ENCODE measurements at regions not wholly inside any gene's neighbourhood (a gene's known extent, or its start where the extent isn't known, plus 50 kb on each side); places are given as distances from the start of the nearest gene placed in this dataset.
"Not testable (repeated sequence)": the region's sequence is repeated elsewhere in the genome, so short reads cannot be mapped to it uniquely, and the experiment has no call there.

DNA sequence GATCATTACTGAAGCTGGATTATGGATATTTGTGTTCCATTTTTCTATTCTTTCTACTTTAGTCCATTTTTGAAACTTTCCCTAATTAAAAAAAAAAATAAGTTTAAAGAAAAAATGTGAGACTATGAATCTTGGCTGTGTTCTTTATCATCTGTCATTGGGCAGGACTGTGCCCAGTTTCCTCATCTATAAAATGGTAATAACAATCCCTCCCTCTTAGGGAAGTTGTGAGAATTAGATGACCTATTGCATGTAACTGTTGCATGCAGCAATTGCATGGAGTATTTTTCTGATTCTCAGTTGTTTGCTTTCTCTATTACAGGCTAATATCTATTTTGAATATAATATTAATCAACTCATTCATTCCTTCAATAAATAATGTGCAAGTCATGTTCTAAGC is 108.2 kb upstream of the LOC128125822 start:
- intact Hi-C loops (cut with DNase I, micrococcal nuclease), result no loop called here
- TF ChIP-seq, protein P1, sequence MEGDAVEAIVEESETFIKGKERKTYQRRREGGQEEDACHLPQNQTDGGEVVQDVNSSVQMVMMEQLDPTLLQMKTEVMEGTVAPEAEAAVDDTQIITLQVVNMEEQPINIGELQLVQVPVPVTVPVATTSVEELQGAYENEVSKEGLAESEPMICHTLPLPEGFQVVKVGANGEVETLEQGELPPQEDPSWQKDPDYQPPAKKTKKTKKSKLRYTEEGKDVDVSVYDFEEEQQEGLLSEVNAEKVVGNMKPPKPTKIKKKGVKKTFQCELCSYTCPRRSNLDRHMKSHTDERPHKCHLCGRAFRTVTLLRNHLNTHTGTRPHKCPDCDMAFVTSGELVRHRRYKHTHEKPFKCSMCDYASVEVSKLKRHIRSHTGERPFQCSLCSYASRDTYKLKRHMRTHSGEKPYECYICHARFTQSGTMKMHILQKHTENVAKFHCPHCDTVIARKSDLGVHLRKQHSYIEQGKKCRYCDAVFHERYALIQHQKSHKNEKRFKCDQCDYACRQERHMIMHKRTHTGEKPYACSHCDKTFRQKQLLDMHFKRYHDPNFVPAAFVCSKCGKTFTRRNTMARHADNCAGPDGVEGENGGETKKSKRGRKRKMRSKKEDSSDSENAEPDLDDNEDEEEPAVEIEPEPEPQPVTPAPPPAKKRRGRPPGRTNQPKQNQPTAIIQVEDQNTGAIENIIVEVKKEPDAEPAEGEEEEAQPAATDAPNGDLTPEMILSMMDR (IDR thresholded peaks at IDR 0.05), result no peak

DNA sequence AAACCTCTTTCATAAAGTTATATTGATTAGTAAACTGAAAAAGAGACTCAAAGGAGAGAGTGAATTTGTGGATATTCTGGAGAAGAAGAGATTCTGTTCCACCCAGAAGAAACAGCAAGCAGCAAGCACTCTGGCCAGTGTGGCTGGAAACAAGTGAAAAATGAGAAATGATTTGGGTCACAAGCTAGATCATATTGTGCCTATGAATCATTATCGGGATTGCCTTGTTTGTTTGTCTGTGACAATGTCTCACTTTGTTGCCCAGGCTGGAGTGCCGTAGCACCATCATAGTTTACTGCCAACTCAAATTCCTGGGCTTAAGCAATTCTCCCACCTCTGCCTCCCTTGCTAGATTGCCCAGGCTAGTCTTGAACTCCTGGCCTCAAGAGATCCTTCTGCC is 106.5 kb upstream of the LOC128125822 start:
- TF ChIP-seq, protein P1 (IDR thresholded peaks at IDR 0.05), result no peak
- ATAC-seq (no peak), DNase-seq (no peak)
- intact Hi-C loops (cut with DNase I, micrococcal nuclease), result no loop called here
- H3K36me3 ChIP-seq (ENCODE audit: low read depth), result no peaks in the 10 kb centered on the region
- H3K4me3 ChIP-seq, result no peak overlapping the region
- H3K4me1 ChIP-seq (ENCODE audit: low read depth), result peaks cover 5% of the 10 kb centered on the region
- H3K9me3 ChIP-seq, result no peaks in the 10 kb centered on the region

More for the DNA sequence above, 108.2 kb upstream of the LOC128125822 start:
- no peak overlapping the region for H3K4me3 ChIP-seq
- no peaks in the 10 kb centered on the region for H3K36me3 ChIP-seq (ENCODE audit: low read depth)
- ATAC-seq (peak; percentile 54), DNase-seq (no peak)
- peaks cover 5% of the 10 kb centered on the region for H3K4me1 ChIP-seq (ENCODE audit: low read depth)
- H3K9me3 ChIP-seq, result no peaks in the 10 kb centered on the region

DNA sequence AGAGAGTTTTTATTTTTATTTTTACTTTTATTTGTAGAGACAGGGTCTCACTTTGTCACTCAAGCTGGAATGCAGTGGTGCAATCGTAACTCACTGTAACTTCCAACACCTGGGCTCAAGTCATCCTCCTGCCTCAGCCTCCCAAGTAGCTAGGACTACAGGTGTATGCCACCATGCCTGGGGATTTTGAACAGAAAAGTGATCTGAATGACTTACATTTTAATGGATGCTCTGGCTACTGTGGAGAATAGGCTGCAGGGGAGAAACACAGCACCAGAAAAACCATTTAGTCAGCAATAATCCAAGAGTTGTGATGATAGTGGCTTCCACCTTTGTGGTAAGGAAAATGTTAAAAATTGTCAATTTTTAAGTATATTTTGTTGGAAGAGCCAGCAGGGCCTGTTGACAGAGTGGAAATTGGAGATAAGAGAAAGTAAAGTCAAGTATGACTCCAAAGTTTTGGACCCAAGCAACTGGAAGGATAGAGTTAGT is 106.0 kb upstream of the LOC128125822 start:
- intact Hi-C loops (cut with DNase I, micrococcal nuclease), result no loop called here
- Histone ChIP-seq H3K36me3 (ENCODE audit: low read depth) (no peaks in the 10 kb centered on the region), H3K4me3 (no peak overlapping the region), H3K9me3 (no peaks in the 10 kb centered on the region), H3K4me1 (ENCODE audit: low read depth) (peaks cover 5% of the 10 kb centered on the region)
- no peak for ATAC-seq
- TF ChIP-seq, protein P1 (IDR thresholded peaks at IDR 0.05), result no peak
- no peak for DNase-seq

DNA sequence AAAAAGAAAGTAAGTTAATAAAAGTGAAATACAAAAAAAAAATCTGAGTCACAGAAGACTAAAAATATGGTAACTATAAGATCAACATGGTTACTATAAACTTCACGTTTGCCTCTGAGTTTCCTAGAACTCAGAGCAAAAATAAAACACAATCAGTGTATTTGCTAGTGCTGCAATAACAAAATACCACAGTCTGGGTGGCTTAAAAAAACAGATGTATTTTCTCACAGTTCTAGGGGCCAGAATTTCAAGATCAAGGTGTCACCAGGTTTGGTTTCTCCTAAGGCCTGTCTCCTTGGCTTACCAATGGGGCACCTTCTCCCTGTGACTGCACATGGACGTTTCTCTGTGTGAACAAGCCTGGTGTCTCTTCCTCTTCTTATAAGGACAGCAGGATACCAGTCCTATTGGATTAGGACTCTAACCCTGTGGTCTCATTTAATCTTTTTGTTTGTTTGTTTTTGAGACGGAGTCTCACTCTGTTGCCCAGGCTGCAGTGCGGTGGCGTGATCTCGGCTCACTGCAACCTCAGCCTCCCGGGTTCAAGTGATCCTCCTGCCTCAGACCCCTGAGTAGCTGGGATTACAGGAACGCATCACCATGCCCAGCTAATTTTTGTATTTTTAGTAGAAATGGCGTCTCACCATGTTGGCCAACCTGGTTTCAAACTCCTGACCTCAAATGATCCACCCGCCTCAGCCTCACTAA is 104.9 kb upstream of the LOC128125822 start:
- H3K4me3 ChIP-seq, result no peak overlapping the region
- no peaks in the 10 kb centered on the region for H3K36me3 ChIP-seq (ENCODE audit: low read depth)
- no peaks in the 10 kb centered on the region for H3K9me3 ChIP-seq
- H3K4me1 ChIP-seq (ENCODE audit: low read depth), result peaks cover 5% of the 10 kb centered on the region
- TF ChIP-seq, protein P1 (IDR thresholded peaks at IDR 0.05), result no peak
- ATAC-seq, result no peak
- DNase-seq, result no peak
- intact Hi-C loops (cut with DNase I, micrococcal nuclease), result no loop called here

DNA sequence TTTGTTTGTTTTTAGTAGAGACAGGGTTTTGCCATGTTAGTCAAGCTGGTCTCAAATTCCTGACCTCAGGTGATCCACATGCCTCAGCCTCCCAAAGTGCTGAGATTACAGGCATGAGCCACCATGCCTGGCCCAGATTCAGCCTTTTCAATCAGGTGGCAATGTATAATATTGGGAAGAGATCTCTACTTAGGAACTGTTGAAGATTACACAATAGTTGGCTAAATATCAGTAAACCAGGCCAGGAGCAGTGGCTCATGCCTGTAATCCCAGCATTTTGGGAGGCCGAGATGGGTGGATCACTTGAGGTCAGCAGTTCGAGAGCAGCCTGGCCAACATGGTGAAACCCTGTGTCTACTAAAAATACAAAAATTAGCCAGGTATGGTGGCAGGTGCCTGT is 101.1 kb upstream of the LOC128125822 start:
- H3K36me3 ChIP-seq (ENCODE audit: low read depth); ATAC-seq; H3K4me1 ChIP-seq (ENCODE audit: low read depth); intact Hi-C loops (cut with DNase I, micrococcal nuclease); DNase-seq; H3K4me3 ChIP-seq; H3K9me3 ChIP-seq: not testable (repeated sequence)

DNA sequence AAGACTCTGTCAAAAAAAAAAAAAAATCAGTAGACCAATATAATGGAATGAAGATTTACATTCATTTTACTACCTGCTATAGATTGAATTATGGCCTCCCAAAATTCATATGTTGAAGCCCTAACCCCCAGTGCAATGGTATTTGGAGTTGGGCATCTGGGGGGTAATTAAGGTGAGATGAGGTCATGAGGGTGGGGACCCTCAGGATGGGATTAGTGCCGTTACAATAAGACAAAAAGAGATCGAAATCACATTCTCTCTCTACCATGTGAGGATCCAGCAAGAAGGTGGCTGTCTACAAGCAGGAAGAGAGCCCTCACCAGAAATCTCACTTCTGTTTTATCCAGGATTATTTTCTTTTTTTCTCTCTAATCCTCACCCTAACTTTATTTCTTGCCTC is 100.6 kb upstream of the LOC128125822 start:
- DNase-seq, result no peak
- Histone ChIP-seq H3K4me3 (no peak overlapping the region), H3K9me3 (no peaks in the 10 kb centered on the region), H3K4me1 (ENCODE audit: low read depth) (no peaks in the 10 kb centered on the region), H3K36me3 (ENCODE audit: low read depth) (no peaks in the 10 kb centered on the region)
- intact Hi-C loops (cut with DNase I, micrococcal nuclease), result no loop called here
- no peak for ATAC-seq
- TF ChIP-seq, protein P1 (IDR thresholded peaks at IDR 0.05), result no peak
